OCI-LY1 (cell line): ENCODE measurements at regions not wholly inside any gene's neighbourhood (a gene's known extent, or its start where the extent isn't known, plus 50 kb on each side); places are given as distances from the start of the nearest gene placed in this dataset.

ENCODE experiments used
- H2AFZ ChIP-seq: fragments of 200-600 bp; sonication (generic), shearing (Covaris generic); 2 replicates; pipeline ENCODE4 v1.6.0; 2014; ENCODE audit warnings: antibody characterized with exemption, mild to moderate bottlenecking, low read length
- H3F3A ChIP-seq: fragments of 200-600 bp; sonication (generic), shearing (Covaris generic); 2 replicates; pipeline ENCODE4 v1.6.0; 2014; ENCODE audit warnings: mild to moderate bottlenecking, antibody characterized with exemption, low read length, moderate library complexity; ENCODE audit not compliant: insufficient read depth
- H3K27ac ChIP-seq: fragments of 200-600 bp; sonication (generic); 2 replicates; pipeline ENCODE4 v1.5.1; 2014; ENCODE audit warnings: low read length, mixed run types, mild to moderate bottlenecking, low read depth; ENCODE audit not compliant: poor library complexity, severe bottlenecking
- H3K27me3 ChIP-seq: fragments of 200-600 bp; sonication (generic); 2 replicates; pipeline ENCODE4 v1.6.0; 2014; ENCODE audit warnings: antibody characterized with exemption, mild to moderate bottlenecking, low read length, moderate library complexity; ENCODE audit not compliant: insufficient read depth
- H3K36me3 ChIP-seq: fragments of 200-600 bp; sonication (generic); 2 replicates; pipeline ENCODE4 v1.6.1; 2014; ENCODE audit warnings: mild to moderate bottlenecking, antibody characterized with exemption, low read length, moderate library complexity, mixed read lengths; ENCODE audit not compliant: insufficient read depth
- H3K4me1 ChIP-seq: fragments of 200-600 bp; sonication (generic); 2 replicates; pipeline ENCODE4 v1.5.1; 2014; ENCODE audit warnings: mild to moderate bottlenecking, low read length, moderate library complexity; ENCODE audit not compliant: insufficient read depth, severe bottlenecking
- H3K4me2 ChIP-seq: fragments of 200-600 bp; sonication (generic), shearing (Covaris generic); 2 replicates; pipeline ENCODE4 v1.6.1; 2014; ENCODE audit warnings: low read length
- H3K4me3 ChIP-seq: fragments of 200-600 bp; sonication (generic); 2 replicates; pipeline ENCODE4 v1.5.1; 2014; ENCODE audit warnings: low read length, low read depth, mild to moderate bottlenecking, mixed read lengths; ENCODE audit not compliant: poor library complexity, severe bottlenecking
- H3K79me2 ChIP-seq: fragments of 200-600 bp; shearing (Covaris generic); 2 replicates; pipeline ENCODE4 v1.6.1; 2016; ENCODE audit warnings: mixed run types, low read length, mixed read lengths; ENCODE audit not compliant: insufficient read depth
- H3K9ac ChIP-seq: fragments of 200-600 bp; sonication (generic), shearing (Covaris generic); 2 replicates; pipeline ENCODE4 v1.6.1; 2014; ENCODE audit warnings: mild to moderate bottlenecking, low read length, mixed read lengths
- H3K9me2 ChIP-seq: fragments of 200-600 bp; sonication (generic), shearing (Covaris generic); 2 replicates; pipeline ENCODE4 v1.6.1; 2014; ENCODE audit warnings: low read depth, mild to moderate bottlenecking, low read length, mixed read lengths
- H3K9me3 ChIP-seq: fragments of 200-600 bp; shearing (Covaris generic); 2 replicates; pipeline ENCODE4 v1.6.1; 2014; ENCODE audit warnings: low read length, mixed read lengths
- H4K20me1 ChIP-seq: fragments of 200-600 bp; sonication (generic), shearing (Covaris generic); 2 replicates; pipeline ENCODE4 v1.6.0; 2016; ENCODE audit warnings: mild to moderate bottlenecking, low read length; ENCODE audit not compliant: insufficient read depth
- CTCF ChIP-seq: fragments of 200-600 bp; sonication (generic), shearing (Covaris generic); IDR thresholded peaks from 2 replicates; pipeline ENCODE4 v1.5.1; 2017; ENCODE audit warnings: mild to moderate bottlenecking, antibody characterized with exemption, low read length, moderate library complexity, mixed read lengths
- EZH2 ChIP-seq: fragments of 200-600 bp; sonication (generic), shearing (Covaris generic); IDR thresholded peaks from 2 replicates; pipeline ENCODE4 v1.8.0; 2017; ENCODE audit warnings: borderline replicate concordance, mixed run types, mild to moderate bottlenecking, antibody characterized with exemption, low read length, moderate library complexity, mixed read lengths

DNA sequence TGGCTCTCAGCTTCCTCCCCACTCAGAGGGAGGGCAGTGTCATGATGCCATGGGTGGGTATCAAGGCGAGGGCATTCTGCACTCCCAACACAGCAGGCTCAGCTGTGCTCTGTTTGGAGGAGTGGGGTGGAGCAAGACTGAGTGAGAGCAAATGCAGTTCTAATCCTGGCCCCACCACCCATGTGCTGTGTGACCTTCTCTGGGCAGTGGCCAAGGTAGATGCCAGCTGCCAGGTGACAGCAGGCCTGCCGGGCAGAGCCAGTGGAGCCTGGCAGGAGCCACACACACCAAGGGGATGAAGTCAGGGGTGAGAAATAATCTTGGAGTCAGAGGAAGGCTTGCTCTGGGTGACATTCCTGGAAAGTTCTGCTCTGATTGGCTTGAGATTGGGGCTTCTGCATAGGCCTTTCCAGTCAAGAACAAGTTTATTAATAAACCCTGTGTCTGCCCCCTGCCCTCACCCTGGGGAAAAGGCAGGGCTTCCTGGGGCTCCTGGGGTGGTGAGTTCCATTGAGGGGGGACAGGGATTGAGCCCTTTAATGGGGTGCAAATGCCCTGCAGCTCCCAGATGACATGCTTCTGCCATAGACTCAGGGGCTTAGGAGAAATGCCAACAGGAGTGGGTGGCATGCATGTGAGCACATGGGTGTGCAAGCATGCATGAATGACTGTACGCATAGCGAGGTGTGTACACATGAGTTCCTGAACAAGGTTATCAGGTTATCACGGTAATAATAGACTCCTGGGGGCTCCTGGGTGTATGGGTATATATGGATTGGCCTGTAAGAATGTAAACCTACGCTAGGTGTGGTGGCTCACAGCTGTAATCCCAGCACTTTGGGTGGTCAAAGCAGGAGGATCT is 134.2 kb downstream of the MRPL14 start:
- Histone ChIP-seq H2AFZ (no peak overlapping the region), H3K9me2 (no peaks in the 10 kb centered on the region), H3K4me3 (no peak overlapping the region), H3K27me3 (no peaks in the 10 kb centered on the region), H4K20me1 (no peaks in the 10 kb centered on the region), H3K9ac (no peak overlapping the region), H3K36me3 (no peaks in the 10 kb centered on the region), H3K27ac (no peak overlapping the region), H3K4me1 (no peaks in the 10 kb centered on the region), H3K79me2 (no peaks in the 10 kb centered on the region), H3F3A (no peaks in the 10 kb centered on the region), H3K4me2 (no peak overlapping the region), H3K9me3 (no peaks in the 10 kb centered on the region)
- TF ChIP-seq CTCF (no peak), EZH2 (no peak)

DNA sequence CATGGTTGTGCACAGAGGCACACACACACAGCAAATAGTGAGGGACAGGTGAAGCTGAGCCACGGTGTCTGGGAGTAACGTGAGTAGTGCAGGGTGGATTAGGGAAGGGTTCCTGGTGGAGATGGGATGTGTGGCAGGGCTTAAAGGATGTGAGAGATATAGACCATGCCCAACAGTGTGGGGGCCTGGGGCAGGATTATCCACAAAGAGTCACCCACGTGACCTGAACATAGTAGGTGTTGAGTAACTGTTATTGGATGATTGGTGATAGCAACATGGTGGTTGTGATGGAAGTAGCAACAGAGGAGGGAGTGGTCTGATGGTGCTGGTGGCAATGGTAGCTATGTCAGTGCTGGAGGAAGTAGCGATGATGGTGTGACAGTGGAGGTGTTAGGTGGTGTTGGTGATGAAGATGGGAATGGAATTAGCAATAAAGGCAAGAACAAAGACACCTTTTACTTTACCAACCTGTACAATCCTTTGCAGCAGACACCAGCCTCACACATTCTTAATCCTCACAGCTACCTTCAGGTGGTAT is 135.1 kb downstream of the MRPL14 start:
- TF ChIP-seq CTCF (no peak), EZH2 (no peak)
- no peak overlapping the region for H3K27ac ChIP-seq

GRCh38 chr6:43990627-43991619 is 136.3 kb downstream of the MRPL14 start:
- H3K4me1 ChIP-seq, result no peaks in the 10 kb centered on the region
- TF ChIP-seq EZH2, result no peak
- no peak for TF ChIP-seq CTCF
- no peak overlapping the region for H3K4me3 ChIP-seq
- H3K36me3 ChIP-seq, result no peaks in the 10 kb centered on the region
- H3K79me2 ChIP-seq, result no peaks in the 10 kb centered on the region
- H3K27ac ChIP-seq, result no peak overlapping the region
- no peak overlapping the region for H2AFZ ChIP-seq
- H3K27me3 ChIP-seq, result no peaks in the 10 kb centered on the region
- H4K20me1 ChIP-seq, result no peaks in the 10 kb centered on the region
- no peak overlapping the region for H3K9ac ChIP-seq
- no peaks in the 10 kb centered on the region for H3F3A ChIP-seq
- H3K9me3 ChIP-seq, result no peaks in the 10 kb centered on the region
- H3K4me2 ChIP-seq, result no peak overlapping the region
- H3K9me2 ChIP-seq, result no peaks in the 10 kb centered on the region

More for the DNA sequence above, 135.1 kb downstream of the MRPL14 start:
- Histone ChIP-seq H3K9me3 (no peaks in the 10 kb centered on the region), H3K9me2 (no peaks in the 10 kb centered on the region), H3K4me1 (no peaks in the 10 kb centered on the region), H3K4me2 (no peak overlapping the region), H3F3A (no peaks in the 10 kb centered on the region), H3K4me3 (no peak overlapping the region), H2AFZ (no peak overlapping the region), H3K9ac (no peak overlapping the region), H3K27me3 (no peaks in the 10 kb centered on the region), H3K79me2 (no peaks in the 10 kb centered on the region), H4K20me1 (no peaks in the 10 kb centered on the region), H3K36me3 (no peaks in the 10 kb centered on the region)
